GM19035 (cell line): ENCODE measurements at regions not wholly inside any gene's neighbourhood (a gene's known extent, or its start where the extent isn't known, plus 50 kb on each side); places are given as distances from the start of the nearest gene placed in this dataset.
"Not testable (repeated sequence)": the region's sequence is repeated elsewhere in the genome, so short reads cannot be mapped to it uniquely, and the experiment has no call there.

Experiments used
- ATAC-seq: cut with Tn5 transposase; IDR thresholded peaks from one replicate; pipeline ENCODE4 v1.9.1; 2021; ENCODE audit not compliant: unreplicated experiment

DNA sequence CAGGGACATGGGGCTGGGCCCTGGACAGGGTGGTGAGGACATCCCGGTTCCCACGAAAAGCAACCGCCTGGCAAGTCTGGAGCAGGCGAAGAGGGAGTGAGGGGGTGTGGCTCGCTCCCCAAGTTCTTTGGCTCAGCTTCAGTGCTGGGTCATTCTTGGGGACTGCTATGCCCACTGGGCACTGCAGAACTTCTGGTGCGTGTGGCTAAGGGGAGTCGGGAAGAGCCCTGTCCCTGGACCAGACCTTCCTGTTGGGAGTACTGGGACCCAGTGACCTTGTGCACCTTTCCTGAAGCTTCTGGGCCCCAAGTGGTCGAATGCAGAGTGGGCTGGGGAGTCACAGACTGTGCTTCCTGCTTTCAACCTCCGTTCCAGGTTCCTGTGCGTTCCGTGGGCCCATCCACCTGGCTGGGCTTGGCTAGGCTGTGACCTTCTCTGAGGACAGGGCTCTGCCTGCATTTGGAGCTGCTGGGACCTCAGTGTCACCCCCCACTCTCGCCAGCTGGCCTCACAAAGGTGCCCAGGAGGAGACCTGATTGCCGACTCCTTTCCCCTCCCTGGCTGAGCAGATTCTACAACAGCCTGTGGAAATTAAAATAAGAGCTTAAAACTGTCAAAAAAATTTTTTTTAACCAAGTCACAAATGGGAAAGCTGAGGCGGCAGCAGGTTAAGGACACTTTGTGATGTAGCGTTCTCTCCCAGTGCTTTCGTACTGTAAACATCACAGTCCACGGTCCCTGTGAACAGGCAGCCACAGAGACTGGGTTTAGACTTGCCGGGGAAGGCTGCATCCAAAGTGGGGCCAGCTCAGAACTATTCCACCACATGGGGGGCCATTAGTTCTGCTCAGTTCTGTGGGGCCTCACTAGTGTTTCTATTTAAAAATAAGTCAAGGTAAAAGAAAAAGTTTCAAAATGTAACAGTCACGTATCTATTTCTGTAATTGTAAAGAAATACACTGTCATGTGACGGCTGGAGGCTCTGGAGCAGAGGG, 63.8 kb upstream of the WNT7B start:
- ATAC-seq = no peak

DNA sequence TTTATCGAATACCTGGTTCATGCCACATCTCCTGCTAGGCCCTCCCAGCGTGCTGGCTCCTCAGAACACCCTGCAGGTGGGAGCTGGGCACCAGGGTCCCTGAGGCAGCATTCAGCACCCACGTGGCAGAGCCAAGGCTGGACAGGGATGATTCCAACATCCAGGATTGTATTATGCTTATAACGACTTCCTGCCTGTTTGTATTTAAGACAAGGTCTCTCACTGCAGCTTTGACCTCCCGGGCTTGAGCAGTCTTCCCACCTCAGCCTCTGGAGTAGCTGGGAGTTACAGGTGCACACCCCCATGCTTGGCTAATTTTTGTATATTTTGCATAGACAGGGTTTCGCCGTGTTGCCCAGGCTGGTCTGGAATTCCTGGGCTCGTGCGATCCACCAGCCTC, 64.7 kb upstream of the WNT7B start:
- no peak for ATAC-seq

GRCh38 chr22:46042786-46043185, 65.8 kb upstream of the WNT7B start:
- no peak for ATAC-seq

DNA sequence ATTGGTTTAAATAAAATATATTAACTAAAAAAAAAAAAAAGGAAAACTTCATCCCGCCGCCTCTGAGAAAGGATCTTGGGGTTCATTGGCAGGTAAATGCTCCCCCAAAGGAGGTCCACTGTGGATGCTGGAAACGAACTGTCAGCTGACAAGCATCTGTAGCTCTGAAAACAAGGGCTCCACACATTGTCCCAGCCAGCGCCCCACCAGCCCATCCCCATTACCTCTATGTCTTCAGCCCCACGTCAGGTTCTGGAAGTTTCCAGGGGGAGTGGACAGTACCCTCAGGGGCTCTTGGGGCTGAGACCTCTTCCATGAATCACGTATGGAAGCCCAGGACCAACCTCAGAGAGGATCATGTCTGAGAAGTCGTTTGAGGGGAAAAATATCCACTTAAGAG, 66.4 kb upstream of the WNT7B start:
- no peak for ATAC-seq

GRCh38 chr22:46043816-46044620, 67.1 kb upstream of the WNT7B start:
- ATAC-seq = no peak

DNA sequence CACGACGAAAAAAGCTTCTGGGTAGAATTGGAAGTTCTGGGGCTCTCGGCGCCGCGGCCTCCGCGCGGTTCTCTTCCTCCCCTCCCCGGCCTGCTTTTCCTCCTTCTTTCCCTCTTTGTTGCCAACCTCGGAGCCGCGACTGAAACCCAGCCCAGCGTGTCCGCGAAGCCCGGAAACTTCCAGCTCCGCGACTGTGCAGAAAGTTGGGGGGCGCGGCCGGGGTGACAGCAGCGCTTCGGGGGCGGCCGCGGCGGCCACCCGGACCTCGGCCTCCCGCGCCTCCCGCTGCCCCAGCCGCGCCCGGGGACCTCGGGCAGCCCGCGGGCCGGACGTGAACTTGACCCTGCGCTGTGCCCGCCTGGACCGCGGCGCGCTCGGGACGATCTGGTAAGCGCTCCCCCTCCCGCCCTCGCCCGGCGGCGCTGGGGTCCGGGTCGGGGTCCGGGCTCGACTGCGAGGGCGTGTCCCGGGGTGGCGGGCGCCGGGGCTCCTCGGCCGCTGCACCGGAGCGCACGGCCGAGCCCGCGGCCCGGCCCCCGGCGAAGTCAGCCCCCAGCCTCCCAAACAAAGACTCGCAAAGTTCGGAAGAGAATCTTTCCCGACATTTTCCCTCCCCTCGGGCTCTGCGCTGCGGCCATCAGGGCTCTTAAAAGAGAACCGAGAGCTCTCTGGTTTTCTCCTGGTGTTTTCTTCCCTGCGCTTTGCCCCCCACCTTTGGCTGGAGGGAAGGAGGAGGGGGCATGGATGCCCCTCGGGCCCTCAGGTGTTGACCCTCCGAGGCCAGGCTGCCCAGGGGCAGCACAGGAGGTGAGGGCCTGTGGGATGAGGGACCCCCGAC, 67.9 kb upstream of the WNT7B start:
- no peak for ATAC-seq

GRCh38 chr22:46045459-46046298, 68.7 kb upstream of the WNT7B start:
- ATAC-seq = no peak

DNA sequence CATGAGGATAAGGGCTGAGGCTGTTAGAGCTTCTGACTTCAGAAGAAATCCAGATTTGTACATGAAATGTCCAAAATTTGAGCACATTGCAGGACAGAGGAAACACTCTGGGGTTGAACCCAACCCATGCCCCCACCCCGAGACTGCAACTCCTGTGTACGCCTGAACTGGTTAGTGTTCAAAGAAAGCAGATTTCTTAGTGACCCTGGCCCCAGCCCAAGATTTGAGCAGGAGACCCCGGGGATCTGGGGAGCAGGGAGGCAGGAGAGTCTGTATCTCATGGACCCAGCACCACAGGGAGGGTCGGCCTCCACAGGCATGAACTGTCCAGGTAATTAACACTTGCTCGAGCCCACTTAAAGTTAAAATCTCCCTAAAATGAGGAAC, 69.3 kb upstream of the WNT7B start:
- no peak for ATAC-seq

DNA sequence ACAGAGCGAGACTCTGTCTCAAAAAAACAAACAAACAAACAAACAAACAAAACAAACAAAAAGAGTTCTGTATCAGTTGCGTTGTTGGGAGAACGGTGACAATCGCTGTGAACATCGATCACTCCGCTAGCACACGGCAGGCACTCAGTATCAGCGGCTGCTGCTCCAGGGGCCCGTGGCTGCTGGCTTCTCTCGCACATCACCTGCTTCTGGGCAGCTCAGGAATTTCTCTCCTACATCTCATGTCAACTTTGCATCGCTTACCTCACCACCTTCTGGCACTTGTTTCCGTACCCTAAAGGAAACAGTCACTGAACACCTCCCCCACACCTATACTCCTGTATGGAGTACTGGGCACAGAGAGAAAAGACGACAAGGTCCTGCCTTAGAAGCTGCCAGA, 70.3 kb upstream of the WNT7B start:
- ATAC-seq = no peak

GRCh38 chr22:46047841-46048595, 71.1 kb upstream of the WNT7B start:
- ATAC-seq = no peak

- not testable (repeated sequence) for ATAC-seq
These were observed 71.7 kb upstream of the WNT7B start for GRCh38 chr22:46048661-46049060.

DNA sequence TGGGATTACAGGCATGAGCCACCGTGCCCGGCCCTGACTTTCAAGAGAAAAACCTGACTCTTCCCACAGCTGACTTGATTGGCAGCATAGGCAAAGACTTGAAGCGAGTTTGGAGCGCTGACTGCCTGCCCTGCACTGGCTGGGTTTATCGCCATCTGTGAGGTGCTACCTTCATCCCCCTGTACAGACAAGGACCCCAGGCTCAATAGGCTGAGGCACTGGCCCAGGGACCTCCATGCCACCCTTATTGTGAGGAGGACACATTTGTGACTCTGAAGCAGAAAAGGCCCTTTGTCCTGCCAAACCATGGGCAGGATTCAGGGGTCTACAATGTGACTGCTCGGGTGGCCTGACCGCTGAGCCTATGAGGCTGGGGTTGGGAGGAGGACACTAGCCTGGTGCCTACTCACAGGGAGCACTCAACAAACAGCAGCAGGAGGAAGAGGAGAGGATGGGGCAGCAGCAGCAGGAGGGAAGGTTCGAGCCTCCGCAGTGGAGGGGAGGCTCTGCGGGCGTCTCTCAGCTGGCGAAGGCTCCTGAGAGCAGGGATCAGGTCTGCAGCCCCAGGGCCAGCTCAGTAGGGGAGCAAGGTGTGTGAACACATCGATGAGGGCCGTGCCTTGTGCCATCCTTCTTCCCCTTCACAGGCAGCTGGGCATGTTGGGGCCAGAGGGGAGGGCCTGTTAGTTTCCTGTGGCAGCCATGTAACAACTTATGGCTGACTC, 72.9 kb upstream of the WNT7B start:
- no peak for ATAC-seq

GRCh38 chr22:46050451-46050845, 73.5 kb upstream of the WNT7B start:
- no peak for ATAC-seq

- ATAC-seq = no peak
These were observed 74.1 kb upstream of the WNT7B start for GRCh38 chr22:46050916-46051614.

DNA sequence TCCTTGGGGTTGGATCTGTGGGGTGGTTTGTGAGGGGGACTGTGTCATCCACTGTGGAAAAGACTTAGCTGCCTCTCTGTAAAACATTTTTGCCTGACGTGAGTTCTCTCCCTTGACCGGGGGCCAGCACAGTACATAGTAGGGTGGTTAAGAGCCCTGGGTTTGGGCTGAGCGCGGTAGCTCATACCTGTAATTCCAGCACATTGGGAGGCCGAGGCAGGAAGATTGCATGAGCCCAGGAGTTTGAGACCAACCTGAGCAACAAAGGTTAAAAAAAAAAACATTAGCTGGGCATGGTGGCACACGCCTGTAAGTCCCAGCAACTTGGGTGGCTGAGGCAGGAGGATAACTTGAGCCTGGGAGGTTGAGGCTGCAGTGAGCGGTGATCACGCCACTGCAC, 74.7 kb upstream of the WNT7B start:
- ATAC-seq = no peak

DNA sequence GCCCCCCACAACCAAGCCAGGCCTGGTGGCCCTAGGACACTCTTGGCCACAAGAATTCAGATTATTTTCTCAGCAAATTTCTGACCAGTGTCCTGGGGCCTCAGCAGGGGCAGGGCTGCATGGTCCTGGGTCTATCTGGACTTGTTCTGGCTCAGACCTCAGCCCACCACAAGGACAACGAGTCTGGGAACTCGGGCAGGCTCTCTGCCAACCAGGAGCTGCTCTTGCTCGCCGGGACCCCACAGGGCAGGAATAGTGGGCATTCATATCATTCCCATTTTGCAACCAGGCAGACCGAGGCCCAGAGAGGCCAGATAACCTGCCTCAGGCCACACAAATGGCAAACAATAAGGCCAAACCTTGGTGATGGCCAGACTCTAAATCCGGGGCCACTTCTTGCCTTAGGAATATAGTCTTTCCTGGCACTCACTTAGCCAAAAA, 75.4 kb upstream of the WNT7B start:
- no peak for ATAC-seq

- no peak for ATAC-seq
These were observed 76.0 kb upstream of the WNT7B start for GRCh38 chr22:46052801-46053562.
